ENCODE measurements at regions not wholly inside any gene's neighbourhood (a gene's known extent, or its start where the extent isn't known, plus 50 kb on each side); places are given as distances from the start of the nearest gene placed in this dataset.

- Histone ChIP-seq H3K4me3 (replicated peaks in 1 of 3; ENCODE audit: insufficient read depth in 1 of 3, low read depth in 1 of 3, low read length in 3 of 3) (no peak overlapping the region), H3K4me1 (ENCODE audit: control insufficient read depth, extremely low read depth, insufficient read depth, low read length) (no peaks in the 10 kb centered on the region), H3K27ac (ENCODE audit: insufficient read depth, low read depth, low read length) (no peak overlapping the region), H3K9me1 (replicated peaks; ENCODE audit: control insufficient read depth, extremely low read depth, insufficient read depth, low read length) (no peaks in the 10 kb centered on the region), H3K79me2 (ENCODE audit: control insufficient read depth, insufficient read depth, low read length) (no peaks in the 10 kb centered on the region), H3K36me3 (ENCODE audit: control insufficient read depth in 2 of 2, extremely low read depth in 1 of 2, insufficient read depth in 2 of 2, low read length in 2 of 2) (no peaks in the 10 kb centered on the region), H3K27me3 (ENCODE audit: control insufficient read depth in 2 of 2, insufficient read depth in 2 of 2, low read length in 2 of 2) (peaks cover 0 to 2% of the 10 kb centered on the region in 2 experiments), H3K9ac (replicated peaks; ENCODE audit: extremely low read depth, insufficient read depth, low read length) (no peak overlapping the region), H4K20me1 (replicated peaks; ENCODE audit: control insufficient read depth, extremely low read depth, insufficient read depth, low read length) (no peaks in the 10 kb centered on the region), H3K9me3 (replicated peaks; ENCODE audit: control insufficient read depth, insufficient read depth, low read length) (no peaks in the 10 kb centered on the region), H3K4me2 (ENCODE audit: insufficient read depth, low read length) (no peak overlapping the region), H2AFZ (ENCODE audit: low read depth, low read length) (no peak overlapping the region)
- DNase-seq (ENCODE audit: low read depth, low spot score) (no peak), FAIRE-seq (no peak)
- ChIA-PET POLR2A (no interaction called here), CTCF (interaction anchor here (0.6 kb wide), 1 partner anchor 277 kb away, joined by 4 read pairs; no protein-coding TSS in a partner anchor)
- dilution Hi-C loops (cut with MboI; ENCODE audit: extremely low pct_ligation_motif_present, low sequenced_read_pairs) (no loop called here), intact Hi-C loops (cut with micrococcal nuclease) (loop anchor here (1.0 kb wide), 1 partner anchor 26 kb away; no protein-coding TSS in a partner anchor)
- BruUV-seq (replicated peaks), result no TSS peak
- TF ChIP-seq POLR2AphosphoS5 (IDR thresholded peaks at IDR 0.05; ENCODE audit: insufficient read depth, low read depth, low read length) (no peak), MYC (IDR thresholded peaks at IDR 0.05; ENCODE audit: low read depth, low read length) (no peak), JUN (IDR thresholded peaks at IDR 0.05; ENCODE audit: borderline replicate concordance, insufficient read depth, insufficient read length, low read depth) (no peak)
Observed at GRCh38 chr9:126171641-126172040, 155.0 kb upstream of the MVB12B start.

GRCh38 chr9:126173401-126173800, 153.2 kb upstream of the MVB12B start:
- FAIRE-seq, result no peak
- POLR2A ChIA-PET, result no interaction called here
- peaks cover 5 to 14% of the 10 kb centered on the region in 2 experiments for H3K27me3 ChIP-seq (ENCODE audit: control insufficient read depth in 2 of 2, insufficient read depth in 2 of 2, low read length in 2 of 2)
- H3K9me1 ChIP-seq (replicated peaks; ENCODE audit: control insufficient read depth, extremely low read depth, insufficient read depth, low read length), result no peaks in the 10 kb centered on the region
- no peak overlapping the region for H3K9ac ChIP-seq (replicated peaks; ENCODE audit: extremely low read depth, insufficient read depth, low read length)
- no peaks in the 10 kb centered on the region for H4K20me1 ChIP-seq (replicated peaks; ENCODE audit: control insufficient read depth, extremely low read depth, insufficient read depth, low read length)
- CTCF ChIA-PET, result no interaction called here
- no TSS peak for BruUV-seq (replicated peaks)
- TF ChIP-seq MAX (IDR thresholded peaks at IDR 0.05; ENCODE audit: insufficient read depth, insufficient read length) (no peak), POLR2A (IDR thresholded peaks at IDR 0.05; ENCODE audit: low read depth, low read length) (no peak), MYC (IDR thresholded peaks at IDR 0.05; ENCODE audit: low read depth, low read length) (no peak), FOS (IDR thresholded peaks at IDR 0.05; ENCODE audit: borderline replicate concordance, insufficient read depth, low read length) (no peak), CTCF (IDR thresholded peaks at IDR 0.05; ENCODE audit: extremely low read depth in 1 of 2, insufficient read depth in 1 of 2, low read depth in 1 of 2, low read length in 2 of 2) (no peak), GATA2 (IDR thresholded peaks at IDR 0.05; ENCODE audit: insufficient read depth, insufficient read length, low read depth, low read length) (no peak), EZH2 (IDR thresholded peaks at IDR 0.05; ENCODE audit: borderline replicate concordance, low read depth, low read length, severe bottlenecking) (no peak), JUN (IDR thresholded peaks at IDR 0.05; ENCODE audit: borderline replicate concordance, insufficient read depth, insufficient read length, low read depth) (no peak), POLR2AphosphoS5 (IDR thresholded peaks at IDR 0.05; ENCODE audit: insufficient read depth, low read depth, low read length) (no peak)
- H3K36me3 ChIP-seq (ENCODE audit: control insufficient read depth in 2 of 2, extremely low read depth in 1 of 2, insufficient read depth in 2 of 2, low read length in 2 of 2), result no peaks in the 10 kb centered on the region
- H3K27ac ChIP-seq (ENCODE audit: insufficient read depth, low read depth, low read length), result no peak overlapping the region
- H3K79me2 ChIP-seq (ENCODE audit: control insufficient read depth, insufficient read depth, low read length), result no peaks in the 10 kb centered on the region
- intact Hi-C loops (cut with micrococcal nuclease) (no loop called here), dilution Hi-C loops (cut with MboI; ENCODE audit: extremely low pct_ligation_motif_present, low sequenced_read_pairs) (no loop called here)
- H3K9me3 ChIP-seq (replicated peaks; ENCODE audit: control insufficient read depth, insufficient read depth, low read length), result no peaks in the 10 kb centered on the region
- no peak overlapping the region for H3K4me3 ChIP-seq (replicated peaks in 1 of 3; ENCODE audit: insufficient read depth in 1 of 3, low read depth in 1 of 3, low read length in 3 of 3)
- no peaks in the 10 kb centered on the region for H3K4me1 ChIP-seq (ENCODE audit: control insufficient read depth, extremely low read depth, insufficient read depth, low read length)
- H2AFZ ChIP-seq (ENCODE audit: low read depth, low read length), result no peak overlapping the region
- no peak overlapping the region for H3K4me2 ChIP-seq (ENCODE audit: insufficient read depth, low read length)
- DNase-seq (ENCODE audit: low read depth, low spot score), result no peak

Data from endothelial cell of umbilical vein (primary cell).